ENCODE measurements at regions not wholly inside any gene's neighbourhood (a gene's known extent, or its start where the extent isn't known, plus 50 kb on each side); places are given as distances from the start of the nearest gene placed in this dataset.
A peak's percentile ranks its signal among the peaks of the same experiment; 100 is the strongest.

DNA sequence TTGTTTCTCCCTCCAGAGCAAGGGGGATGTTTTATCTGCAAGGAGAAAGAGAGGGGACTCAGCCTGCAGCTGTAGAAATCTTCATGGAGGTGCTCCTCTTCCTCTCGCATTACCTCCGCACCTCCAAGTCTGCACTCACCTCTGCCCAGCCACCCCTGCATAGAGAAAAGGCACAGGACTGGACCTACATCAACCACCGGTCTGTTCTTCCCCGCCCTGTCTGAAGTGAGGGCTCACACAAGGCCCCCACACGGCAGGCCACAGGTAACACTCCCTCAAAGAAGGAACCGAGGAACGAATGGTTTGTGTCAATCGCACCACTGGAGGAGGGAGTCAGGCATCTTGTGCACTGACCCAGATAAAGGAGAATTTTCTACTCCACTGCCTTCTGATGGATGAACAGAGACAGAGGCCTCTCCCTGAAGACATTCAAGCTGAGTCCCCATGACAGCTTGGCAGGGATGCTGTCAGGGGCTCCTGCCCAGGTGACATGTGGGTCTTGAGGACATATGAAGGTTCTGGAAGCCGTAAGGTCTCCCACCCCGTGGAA lies 260.3 kb downstream of the XXYLT1 start:
- no peak for DNase-seq (ENCODE audit: low read depth, low spot score)

DNA sequence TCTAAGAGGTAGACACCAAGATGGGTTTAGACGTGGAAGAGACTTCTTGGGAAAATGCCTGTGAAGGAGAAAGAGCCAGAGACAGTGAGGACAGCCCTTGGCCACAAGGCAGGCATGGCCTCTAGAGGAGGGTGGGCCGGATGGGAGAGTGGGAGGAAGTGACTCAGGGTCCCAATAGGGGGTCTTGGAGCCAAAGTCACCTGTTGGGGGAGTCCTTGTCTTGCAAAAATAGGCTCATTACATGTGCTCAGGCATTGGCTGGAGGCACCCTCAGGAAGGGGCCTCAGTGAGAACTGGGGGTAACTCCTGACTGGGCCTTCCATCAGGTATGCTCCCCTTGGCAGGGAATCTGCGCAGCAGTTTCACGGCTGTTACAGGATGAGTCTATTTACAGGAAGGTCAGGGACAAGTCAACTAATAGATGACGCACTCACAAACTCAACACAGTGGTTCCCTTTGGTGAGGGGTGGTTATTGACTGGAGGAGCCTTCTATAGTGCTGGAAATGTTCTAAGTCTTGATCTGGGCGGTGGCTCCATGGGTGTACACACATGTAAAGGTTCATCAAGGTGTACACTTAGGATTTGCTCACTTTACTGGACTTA lies 259.6 kb downstream of the XXYLT1 start:
- DNase-seq (ENCODE audit: low read depth, low spot score) = no peak

DNA sequence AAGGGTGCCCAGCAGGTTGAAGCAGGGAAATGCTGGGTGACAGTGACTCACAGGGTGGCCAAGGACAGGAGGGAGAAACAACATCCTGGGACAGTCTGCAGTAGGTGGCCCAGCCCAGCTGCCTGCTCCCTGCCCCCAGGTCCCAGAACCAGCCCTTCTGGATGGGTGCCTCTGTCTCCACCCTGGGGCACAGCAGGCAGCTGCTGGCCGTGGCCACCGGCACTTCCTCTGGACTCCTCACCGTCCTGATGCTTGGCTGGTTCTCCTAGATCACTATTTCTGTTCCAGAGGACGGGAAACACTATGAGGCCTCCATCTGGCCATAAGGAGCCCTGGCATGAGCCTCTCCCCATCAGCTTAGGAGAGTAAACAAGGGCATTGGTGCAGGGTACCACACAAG lies 258.9 kb downstream of the XXYLT1 start:
- DNase-seq (ENCODE audit: low read depth, low spot score) = no peak

DNA sequence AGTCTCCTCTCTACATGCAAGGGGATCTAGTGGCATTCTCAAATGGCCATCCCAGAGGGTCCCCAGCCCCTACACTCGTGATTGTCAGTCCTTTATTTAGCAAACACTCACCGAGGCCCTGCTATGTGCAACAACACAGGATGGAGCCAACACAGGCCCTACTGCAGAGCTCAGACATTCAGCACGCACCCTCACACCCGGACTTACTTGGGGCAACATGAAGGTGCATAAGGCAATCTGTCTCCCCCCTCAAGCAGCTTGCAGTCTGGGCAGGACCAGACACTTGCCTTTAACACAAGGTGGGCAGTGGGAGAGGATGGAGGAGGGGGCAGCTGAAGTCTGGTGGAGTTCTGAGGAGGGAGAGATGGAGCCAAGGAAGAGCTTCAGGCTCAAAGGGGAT lies 258.4 kb downstream of the XXYLT1 start:
- no peak for DNase-seq (ENCODE audit: low read depth, low spot score)

- no peak for DNase-seq (ENCODE audit: low read depth, low spot score)
Measured at GRCh38 chr3:195013411-195014361, 257.3 kb downstream of the XXYLT1 start.

- DNase-seq (ENCODE audit: low read depth, low spot score) = peak; percentile 53
Measured at GRCh38 chr3:195015021-195015420, 255.9 kb downstream of the XXYLT1 start.

- DNase-seq (ENCODE audit: low read depth, low spot score) = no peak
Measured at GRCh38 chr3:195017151-195017550, 253.8 kb downstream of the XXYLT1 start.

Measured in astrocyte of the hippocampus (primary cell).